Right hindlimb (tissue), 1 donor: ENCODE measurements at regions not wholly inside any gene's neighbourhood (a gene's known extent, or its start where the extent isn't known, plus 50 kb on each side); places are given as distances from the start of the nearest gene placed in this dataset.

Experiments
- DNase-seq: peaks from one replicate; pipeline ENCODE4 v3.0.0-alpha.2; 2018

DNA sequence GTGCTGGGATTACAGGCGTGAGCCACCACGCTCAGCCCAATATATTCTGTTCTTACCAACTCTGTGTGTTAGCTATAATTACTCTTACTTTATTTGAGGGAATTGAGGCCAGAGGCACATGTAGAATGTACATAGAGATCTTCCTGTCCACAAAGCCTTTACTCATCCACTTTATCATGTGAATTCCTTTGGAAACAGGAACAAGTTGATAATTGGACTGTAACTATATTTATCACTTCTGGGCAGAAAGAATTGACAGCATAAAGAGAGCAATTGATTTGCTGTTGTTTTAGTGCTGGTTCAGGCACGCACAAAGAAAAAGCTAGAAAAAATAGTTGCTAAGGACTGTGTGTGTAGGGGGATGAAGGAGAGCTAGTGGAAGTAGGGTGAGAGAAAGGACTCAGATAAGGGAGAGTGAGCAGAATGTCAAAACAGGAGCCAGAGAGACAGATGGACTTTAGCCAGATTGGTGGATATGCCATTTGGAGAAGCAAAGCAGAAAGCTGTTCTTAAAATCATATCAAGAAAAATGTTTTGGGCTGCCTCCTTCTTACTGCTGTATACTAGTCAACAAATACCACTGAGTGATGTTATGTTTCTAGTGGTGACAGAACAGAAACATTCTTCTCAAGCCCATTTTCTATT, 929.8 kb upstream of the CNTN5 start:
- no peak for DNase-seq

DNA sequence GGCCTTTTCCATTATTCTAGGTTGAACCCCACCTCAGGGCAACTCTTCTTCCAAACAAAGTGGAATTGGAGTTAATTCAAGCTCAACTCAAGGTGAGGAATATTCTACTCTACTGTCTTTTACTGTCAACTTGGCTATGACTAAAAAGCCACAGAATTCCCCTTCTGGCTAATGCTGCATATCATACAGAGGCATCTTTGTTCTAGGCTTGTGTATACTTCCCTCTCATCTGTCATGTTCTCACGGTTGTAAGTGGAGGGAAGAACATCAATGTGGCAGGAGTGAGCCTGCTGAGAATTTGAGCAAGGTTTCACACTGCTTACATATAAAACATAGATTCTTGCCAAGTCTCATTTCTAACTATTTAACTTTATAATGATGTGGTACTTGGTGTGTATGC, 921.4 kb upstream of the CNTN5 start:
- no peak for DNase-seq

DNA sequence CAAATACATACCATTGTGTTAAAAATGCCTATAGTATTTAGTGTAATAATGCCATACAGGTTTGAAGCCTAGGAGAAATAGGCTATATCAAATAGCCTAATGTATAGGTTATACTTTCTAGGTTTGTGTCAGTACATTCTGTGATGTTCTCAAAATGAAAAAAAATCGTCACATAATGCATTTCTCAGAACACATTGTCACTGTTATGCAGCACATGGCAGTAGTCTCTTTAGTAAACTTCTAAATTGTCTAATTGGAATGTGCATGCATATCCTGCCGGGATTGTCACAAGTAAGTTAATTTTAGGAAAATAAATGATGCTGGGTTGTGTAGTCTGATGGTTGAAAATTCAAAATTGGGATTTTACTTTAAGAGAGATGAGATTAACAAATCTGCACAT, 920.1 kb upstream of the CNTN5 start:
- DNase-seq: no peak

DNA sequence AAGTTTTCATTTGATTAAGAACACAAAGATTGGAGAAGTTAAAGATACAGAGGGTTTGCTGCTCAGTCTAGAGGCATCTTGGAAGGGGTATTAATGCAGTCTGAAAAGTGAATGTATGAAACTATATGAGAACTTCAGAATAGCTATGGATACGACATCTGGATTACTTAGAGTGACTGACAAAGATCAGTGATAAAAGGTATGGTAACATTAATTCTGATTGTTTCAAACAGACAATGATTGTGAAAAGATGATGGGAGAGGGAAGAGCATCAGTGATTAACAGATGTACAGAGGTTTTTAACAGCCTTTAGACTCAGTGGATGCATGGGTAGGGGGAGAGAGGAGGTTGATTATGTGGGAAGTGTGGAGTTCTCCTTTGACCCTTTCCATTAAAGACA, 919.4 kb upstream of the CNTN5 start:
- no peak for DNase-seq

DNA sequence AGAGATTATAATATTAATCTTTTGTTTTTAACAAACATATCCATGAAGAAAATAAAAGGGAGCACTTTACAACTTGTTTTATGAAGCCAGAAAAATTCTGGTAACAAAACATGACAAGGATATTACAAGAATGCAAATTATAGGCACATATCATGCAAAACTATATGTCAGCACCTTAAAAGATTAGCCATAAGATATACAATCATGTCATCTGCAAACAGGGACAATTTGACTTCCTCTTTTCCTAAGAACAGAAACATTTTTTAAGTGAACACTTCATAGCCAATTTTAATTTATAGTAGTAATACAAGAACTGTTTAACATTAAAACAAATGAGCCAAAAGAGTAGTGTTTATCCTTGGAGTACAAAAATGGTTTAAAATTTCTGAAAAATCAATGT, 916.5 kb upstream of the CNTN5 start:
- no peak for DNase-seq

DNA sequence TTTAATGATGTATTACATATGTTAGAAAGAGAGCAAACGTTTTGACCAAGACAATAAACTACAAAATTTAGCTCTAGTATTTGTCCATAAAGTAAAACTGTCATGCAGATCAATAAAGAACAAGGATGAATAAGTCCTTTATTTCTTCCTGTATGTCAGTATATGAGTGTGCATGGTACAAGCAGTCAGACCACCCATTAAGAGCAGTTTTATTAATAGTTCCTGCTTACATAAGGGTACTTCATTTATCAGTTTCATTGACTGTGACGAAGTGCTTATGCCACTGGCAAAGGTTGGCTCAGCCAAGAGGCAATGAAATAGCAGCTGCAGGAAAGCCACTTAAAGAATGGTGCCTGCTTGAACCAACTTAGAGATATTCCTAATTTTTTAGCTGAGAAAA, 913.0 kb upstream of the CNTN5 start:
- DNase-seq: no peak

DNA sequence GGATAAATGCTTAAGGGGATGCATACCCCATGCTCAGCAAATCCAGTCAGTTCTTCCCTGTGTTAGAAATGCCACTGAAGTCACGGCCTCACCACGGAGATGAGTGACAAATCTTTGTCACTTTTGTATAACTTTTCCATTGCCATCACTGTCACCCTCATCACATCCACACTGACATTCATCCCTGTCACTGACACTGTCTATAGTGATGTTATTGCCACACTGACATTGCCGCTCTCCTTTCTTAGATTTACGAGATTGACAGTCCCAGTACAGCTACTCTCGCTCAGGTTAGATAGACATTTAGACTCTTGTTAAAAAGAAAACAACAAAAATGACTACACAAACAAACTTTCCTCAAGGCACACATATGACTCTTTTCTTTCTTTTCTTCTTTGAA, 910.7 kb upstream of the CNTN5 start:
- DNase-seq: no peak

DNA sequence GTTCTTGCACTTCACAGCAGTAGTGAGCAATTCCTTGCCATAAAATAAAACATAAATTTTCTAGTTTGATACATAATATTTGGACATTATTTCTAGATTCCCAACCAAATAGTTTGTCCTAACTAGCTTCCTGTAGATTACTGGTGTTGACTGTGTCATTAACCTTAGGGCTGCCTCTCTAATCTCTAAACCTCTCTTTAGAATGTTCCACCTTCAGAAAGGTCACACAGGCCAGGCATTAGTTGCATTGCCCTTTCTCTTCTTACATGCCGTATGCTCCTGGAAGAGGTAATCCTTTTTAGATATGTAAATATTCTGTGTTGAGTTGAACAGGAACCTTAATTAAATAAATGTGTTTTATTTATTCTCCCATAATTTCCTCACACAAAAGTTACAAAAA, 904.9 kb upstream of the CNTN5 start:
- no peak for DNase-seq

DNA sequence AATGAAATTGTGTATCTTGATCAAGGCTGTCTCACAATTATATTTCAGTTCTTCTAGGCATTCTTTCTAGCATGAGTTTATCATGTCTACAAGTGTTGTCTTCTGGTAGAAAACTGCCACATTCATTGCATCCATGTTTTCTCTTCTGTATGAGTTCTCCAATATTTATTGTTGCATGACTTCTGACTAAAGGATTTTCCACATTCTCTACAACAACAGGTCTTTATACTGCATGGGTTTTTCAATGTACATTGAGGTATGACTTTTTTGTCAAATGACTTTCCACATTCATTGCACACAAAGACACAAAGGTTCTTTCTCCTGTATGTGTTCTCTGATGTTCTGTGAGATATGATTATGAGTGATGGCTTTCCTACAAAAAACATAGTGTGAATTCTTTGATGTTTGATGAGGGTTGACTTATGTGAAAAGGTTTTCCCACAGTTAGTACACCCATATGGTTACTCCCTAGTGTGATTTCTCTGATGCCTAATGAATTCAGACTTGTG, 890.6 kb upstream of the CNTN5 start:
- no peak for DNase-seq

DNA sequence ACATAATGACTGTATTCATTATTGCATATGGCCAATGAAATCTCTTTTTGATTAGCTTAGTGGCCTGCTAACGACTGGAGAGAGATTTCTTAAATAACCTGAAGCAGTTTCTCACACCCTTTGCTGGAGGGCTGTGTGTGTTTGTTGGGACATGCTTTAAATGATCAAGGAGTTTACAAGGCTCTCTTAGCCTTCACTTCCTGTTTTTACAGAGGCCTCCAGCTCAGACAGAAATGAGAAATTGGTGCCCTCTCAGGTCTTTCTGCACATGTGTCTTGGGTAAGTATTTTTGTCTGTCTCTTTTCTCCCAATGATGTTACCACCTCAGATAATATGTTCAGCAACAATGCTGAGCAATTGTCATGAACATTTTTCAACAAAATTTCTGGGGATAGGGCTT, 884.4 kb upstream of the CNTN5 start:
- DNase-seq: no peak

DNA sequence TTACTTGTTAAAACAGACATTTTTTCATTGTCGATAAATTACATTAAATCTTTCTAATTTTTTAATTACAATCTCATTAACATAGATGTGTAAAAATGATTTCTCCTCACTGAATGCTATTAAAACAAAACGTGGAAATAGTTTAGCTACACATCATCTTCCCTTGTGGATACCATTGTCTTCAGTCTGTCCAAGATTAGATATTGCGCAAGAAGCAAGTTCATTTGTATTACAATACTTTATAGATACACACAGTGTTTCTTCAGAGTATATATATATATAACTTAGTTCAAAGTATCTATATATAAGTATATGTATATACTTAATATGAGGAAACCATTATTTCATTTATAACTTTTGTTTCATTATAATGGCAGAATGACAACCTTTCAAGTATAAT, 883.3 kb upstream of the CNTN5 start:
- DNase-seq: no peak

DNA sequence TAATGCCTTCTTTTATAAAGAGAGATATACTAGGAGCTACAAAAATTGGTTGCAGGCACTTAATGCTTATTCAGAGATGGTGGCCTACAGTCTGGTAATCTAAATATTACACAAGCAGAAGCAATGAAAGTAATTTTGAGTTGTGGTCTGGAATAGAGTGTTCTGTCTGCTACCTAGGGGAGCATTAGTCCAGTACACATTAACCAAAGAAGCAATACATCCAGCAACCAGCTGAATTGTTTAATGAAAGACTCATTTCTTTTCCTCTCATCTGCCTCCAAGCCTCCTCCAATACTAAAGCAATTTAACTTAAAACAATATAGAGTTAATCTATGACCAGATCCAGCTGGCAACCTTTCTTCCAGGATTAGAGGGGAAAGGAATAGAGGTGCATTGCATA, 877.1 kb upstream of the CNTN5 start:
- no peak for DNase-seq

DNA sequence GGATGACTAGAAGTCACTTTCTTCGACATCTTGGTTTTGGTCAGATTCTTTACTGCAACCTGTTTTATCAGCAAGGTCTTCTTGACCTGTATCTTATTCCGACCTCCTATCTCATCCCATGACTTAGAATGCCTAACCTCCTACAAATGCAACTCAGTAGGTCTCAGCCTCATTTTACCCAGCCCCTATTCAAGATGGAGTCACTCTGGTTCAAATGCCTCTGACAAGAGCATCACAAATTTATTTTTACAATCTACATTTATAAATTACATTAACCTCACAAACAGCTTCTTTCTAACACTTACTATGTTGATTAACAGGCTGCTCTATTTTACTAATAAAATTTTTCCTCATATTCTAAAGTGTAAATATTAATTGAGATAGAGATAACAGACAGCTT, 867.0 kb upstream of the CNTN5 start:
- DNase-seq: no peak

DNA sequence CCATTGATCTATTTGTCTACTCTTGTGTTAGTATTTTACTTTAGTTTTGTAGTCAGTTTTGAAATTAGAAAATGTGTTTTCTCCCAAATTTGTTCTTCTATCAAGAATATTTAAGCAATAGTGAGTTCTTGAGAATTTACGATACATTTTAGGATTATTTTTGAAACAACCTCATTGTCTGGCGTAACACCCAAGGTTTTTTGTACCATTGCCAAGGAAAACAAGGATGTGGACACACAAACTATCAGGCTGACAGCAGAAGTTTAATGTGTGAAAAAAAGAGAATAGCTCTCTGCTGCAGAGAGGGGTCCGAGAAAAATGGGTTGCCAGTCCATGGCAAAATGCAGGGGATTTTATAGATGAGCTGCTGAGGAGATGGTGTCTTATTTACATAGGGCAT, 865.1 kb upstream of the CNTN5 start:
- no peak for DNase-seq

DNA sequence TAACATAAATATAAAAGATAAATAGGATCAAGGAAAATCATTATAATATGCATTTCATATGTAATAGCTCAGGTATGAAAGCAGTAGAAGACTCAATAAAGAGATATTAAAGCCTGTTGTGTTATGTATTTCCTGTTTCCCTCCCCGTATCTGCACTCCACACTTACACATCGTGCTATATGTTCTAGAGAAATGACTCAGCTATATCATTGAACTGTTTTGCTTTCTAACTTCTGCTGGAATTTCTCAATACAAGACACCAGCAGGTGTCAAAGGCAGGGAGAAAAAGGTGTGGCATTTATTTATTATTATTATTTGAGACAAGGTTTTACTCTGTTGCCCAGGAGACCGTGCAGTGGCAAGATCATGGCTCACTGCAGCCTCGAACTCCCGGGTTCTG, 842.8 kb upstream of the CNTN5 start:
- DNase-seq: no peak

DNA sequence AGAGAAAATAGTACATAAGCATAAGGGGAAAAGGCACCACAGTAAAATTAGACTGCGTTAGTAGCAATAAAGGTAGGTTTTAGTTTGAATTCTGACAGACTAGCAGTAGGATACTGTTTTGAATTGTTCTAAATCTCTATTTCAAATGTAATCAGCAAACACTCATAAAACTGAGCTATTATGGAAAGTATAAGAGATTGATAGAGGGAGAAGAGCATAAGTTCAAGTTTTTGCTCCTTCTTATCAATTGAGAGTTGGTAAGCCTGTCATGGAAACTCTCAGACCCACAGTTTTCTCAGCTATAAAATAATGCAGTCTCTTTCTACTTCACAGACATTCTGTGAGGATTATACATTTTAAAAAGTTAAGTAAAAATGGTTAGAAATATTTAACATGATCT, 840.2 kb upstream of the CNTN5 start:
- no peak for DNase-seq

DNA sequence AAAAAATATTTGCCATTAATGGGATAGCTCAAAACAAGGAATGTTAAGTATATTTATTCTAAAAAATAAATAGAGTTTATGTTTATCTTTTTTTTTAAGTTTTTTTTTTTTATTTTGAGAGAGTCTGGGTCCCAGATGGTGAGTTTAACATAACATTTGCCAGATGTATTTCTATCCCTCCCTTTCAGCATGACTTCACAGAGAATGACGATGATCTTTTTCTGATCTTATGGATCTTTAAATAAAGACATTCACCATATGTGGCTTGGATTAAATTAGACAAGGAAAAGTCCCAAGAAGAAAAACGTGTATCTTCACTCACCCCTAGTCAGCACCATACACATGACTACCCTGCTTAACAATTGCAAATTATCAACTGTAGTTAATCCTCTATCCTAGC, 839.8 kb upstream of the CNTN5 start:
- DNase-seq: no peak

DNA sequence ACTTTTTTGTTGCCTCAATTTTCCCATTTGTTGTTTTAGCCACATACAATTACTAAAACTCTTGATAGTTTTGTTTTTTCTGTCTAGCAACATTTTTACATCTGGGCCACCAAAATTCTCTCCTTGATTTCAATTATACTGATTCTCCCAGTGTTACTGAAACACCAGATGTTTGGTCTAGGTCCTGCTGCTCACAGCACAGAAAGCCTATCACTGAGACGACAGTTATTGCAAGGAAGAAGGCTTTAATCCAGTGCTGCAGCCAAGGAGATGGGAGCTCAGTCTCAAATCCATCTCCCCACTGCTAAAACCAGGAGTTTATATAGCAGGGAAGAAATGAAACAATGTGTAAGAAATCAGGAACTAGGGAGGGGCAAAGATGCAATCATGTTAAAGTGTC, 837.7 kb upstream of the CNTN5 start:
- DNase-seq: no peak

DNA sequence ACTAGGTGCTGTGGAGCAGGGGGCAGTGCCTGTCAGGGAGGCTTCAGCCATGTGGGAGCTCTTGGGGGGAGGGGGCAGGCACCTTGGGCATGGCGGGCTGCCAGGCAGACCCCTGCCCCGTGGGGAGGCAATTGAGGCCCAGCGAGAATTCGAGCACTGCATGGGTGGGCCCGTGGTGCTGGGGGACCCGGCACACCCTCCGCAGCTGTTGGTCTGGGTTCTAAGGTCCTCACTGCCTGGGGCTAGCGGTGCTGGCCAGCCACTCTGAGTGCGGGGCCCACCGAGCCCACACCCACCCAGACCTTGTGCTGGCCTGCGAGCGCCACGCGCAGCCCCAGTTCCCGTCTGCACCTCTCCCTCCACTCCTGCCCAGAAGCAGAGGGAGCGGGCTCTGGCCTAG, 835.5 kb upstream of the CNTN5 start:
- DNase-seq: no peak

DNA sequence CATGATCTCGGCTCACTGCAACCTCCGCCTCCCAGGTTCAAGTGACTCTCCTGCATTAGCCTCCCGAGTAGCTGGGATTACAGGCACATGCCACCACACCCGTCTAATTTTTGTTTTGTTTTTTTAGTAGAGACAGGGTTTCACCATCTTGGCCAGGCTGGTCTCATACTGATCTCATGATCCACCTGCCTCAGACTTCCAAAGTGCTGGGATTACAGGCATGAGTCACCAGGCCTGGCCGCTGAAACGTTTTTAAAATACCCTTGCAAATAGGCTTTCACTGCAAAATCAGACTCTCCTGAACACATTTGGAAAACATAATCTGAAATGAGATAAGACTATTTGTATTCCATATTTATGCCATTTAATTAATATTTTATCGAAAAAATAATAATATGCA, 826.1 kb upstream of the CNTN5 start:
- DNase-seq: no peak

DNA sequence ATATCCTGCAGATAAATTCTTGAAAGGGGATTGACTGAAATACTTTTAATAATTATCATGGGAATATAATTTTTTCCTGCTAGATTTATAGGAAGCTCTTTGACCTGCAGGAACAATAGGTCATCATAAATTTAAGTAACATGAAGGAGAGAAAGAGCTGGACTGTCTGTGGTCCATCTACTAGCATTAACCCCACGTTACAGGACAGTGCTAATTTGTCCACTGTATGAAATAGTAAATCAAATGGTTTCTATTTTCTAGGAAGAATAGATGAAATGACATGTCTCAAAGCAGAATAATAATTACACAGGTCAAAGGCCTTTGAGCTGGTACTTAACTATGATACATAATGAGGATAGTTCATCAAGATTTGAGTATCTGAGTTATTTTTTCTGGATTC, 825.4 kb upstream of the CNTN5 start:
- DNase-seq: no peak

DNA sequence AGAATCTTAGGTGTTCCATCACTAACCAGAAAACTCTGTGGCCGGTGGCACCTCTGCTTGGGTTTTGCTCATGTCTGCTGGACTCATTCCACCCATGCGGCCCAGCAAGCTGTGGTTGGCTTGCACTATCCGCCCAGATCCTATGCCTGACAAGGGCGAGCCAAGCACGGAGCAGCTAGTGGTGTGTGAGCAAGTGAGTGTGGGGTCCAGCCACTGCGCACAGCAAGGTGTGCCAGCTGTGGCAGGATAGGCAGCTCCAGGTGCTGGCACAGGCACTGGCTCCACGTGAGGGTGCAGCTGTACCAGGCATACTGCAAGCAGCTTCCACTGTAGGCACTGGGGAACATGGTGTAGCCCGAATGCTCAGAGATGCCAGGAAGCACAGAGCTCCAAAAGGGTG, 813.7 kb upstream of the CNTN5 start:
- no peak for DNase-seq

DNA sequence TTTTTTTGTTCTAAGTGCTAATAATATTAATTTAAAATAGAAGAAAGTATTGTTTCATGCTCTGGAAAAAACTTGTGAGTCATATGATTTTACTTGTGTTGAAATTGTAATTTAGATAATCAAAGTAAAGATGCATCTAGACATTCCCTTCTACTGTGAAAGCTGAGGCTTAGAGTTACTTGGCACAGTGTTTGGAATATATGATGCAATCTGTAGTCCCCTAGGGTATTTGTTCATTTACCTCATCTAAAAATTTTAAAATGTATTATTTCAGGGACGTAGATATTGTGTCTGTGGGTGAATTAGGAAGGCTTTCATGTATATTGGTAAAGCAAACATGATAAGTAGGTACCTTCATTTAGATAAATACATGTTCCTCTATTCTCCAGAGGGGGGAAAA, 793.5 kb upstream of the CNTN5 start:
- DNase-seq: no peak

DNA sequence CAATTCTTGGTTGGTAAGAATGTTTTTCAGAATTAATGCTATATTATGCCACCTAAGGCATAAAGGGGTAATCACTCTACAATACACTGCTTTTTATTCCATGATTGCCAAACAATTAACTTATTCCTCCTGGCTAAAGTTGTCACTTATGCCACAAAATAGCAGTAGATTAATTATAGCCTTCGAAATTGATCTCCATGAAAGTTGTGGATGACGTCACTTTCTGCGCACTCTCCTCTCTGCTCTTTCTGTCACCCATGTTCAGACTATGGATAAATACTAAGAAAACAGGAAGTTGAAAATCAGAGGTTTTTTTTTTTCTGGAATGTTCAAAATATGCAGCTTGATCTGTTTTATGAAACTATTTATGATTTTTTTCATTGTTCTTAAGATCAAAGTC, 790.1 kb upstream of the CNTN5 start:
- no peak for DNase-seq

DNA sequence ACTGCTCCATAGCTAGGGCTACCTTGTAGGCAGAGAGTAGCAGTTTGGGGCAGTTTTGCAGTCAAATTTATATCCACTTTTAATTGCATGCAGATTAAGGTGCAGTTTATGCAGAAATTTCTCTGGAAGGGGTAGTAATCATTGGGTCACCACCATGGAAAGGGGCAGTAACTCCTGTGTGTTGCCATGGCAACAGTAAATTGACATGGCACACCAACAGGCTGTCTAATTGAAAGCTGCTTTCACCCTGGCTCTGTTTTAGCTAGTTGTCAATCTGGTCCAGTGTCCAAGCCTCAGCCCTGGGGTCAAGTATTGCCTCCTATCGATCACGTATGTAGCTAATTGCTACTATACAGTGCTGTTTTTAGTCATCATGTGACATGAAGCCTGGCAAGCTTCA, 786.1 kb upstream of the CNTN5 start:
- DNase-seq: no peak

DNA sequence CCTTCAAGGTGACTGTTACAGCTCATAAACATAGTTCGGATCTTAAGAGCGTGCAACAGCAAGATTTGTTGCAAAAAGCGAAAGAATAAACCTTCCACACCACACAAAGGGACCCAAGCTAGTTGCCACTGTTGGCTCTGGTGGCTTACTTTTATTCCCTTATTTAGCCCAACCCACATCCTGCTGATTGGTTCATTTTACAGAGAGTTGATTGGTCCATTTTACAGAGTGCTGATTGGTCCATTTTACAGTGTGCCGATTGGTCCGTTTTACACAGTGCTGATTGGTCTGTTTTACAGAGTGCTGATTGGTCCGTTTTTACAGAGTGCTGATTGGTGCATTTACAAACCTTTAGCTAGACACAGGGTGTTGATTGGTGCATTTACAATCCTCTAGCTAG, 776.9 kb upstream of the CNTN5 start:
- DNase-seq: no peak
